BLaER1 treated with 17β-estradiol and CSF1 and Interleukin-3, amounts not matched to agents 10 nM and 100 nM (cell line): ENCODE measurements at regions not wholly inside any gene's neighbourhood (a gene's known extent, or its start where the extent isn't known, plus 50 kb on each side); places are given as distances from the start of the nearest gene placed in this dataset.

Source experiments
- H3K27ac ChIP-seq, 11 experiments: shearing (Covaris generic); formaldehyde crosslinking; 2 replicates each; pipeline ENCODE4 v1.8.1; 2022
- H3K27me3 ChIP-seq, 11 experiments: shearing (Covaris generic); formaldehyde crosslinking; 2 replicates each; pipeline ENCODE4 v1.8.1; 2022
- H3K36me3 ChIP-seq, 11 experiments: shearing (Covaris generic); formaldehyde crosslinking; 2 replicates each; pipeline ENCODE4 v1.8.1; 2022
- H3K4me1 ChIP-seq, 10 experiments: shearing (Covaris generic); formaldehyde crosslinking; 2 replicates each; pipeline ENCODE4 v1.8.1; 2022
- H3K4me2 ChIP-seq, 11 experiments: shearing (Covaris generic); formaldehyde crosslinking; 2 replicates each; pipeline ENCODE4 v1.8.1; 2022
- H3K4me3 ChIP-seq, 10 experiments: shearing (Covaris generic); formaldehyde crosslinking; 2 replicates each; pipeline ENCODE4 v1.8.1; 2022
- H3K9ac ChIP-seq, 11 experiments: shearing (Covaris generic); formaldehyde crosslinking; 2 replicates each; pipeline ENCODE4 v1.8.1; 2022
- H3K9me3 ChIP-seq, 11 experiments: shearing (Covaris generic); formaldehyde crosslinking; replicated peaks in 1 of 11; 2 replicates each; pipeline ENCODE4 v1.8.1; 2022
- H4K20me1 ChIP-seq, 11 experiments: shearing (Covaris generic); formaldehyde crosslinking; 2 replicates each; pipeline ENCODE4 v1.8.1; 2022
- Cebpa-rat ChIP-seq, 11 experiments: shearing (Covaris generic); IDR thresholded peaks; 2 replicates each; pipeline ENCODE4 v1.8.1; 2022

- no peaks in the 10 kb centered on the region for H3K27me3 ChIP-seq
- no peak overlapping the region for H3K4me2 ChIP-seq
- H3K4me3 ChIP-seq, result no peak overlapping the region
Measured at GRCh38 chr18:68083131-68083530, 566.6 kb upstream of the DSEL start.

GRCh38 chr18:68072744-68073143 is 556.2 kb upstream of the DSEL start:
- Histone ChIP-seq H3K4me2 (no peak overlapping the region), H3K4me3 (no peak overlapping the region), H3K9ac (no peak overlapping the region), H3K4me1 (no peaks in the 10 kb centered on the region), H4K20me1 (no peaks in the 10 kb centered on the region), H3K27me3 (no peaks in the 10 kb centered on the region), H3K9me3 (peaks cover 15 to 24% (median 20%) of the 10 kb centered on the region in 11 experiments), H3K27ac (no peak overlapping the region), H3K36me3 (no peaks in the 10 kb centered on the region)
- TF ChIP-seq Cebpa-rat (IDR thresholded peaks at IDR 0.05), result no peak

More at GRCh38 chr18:68083131-68083530, 566.6 kb upstream of the DSEL start:
- no peak for TF ChIP-seq Cebpa-rat (IDR thresholded peaks at IDR 0.05)
- Histone ChIP-seq H3K4me1 (no peaks in the 10 kb centered on the region), H3K9ac (no peak overlapping the region), H3K9me3 (no peaks in the 10 kb centered on the region), H3K27ac (no peak overlapping the region), H4K20me1 (no peaks in the 10 kb centered on the region), H3K36me3 (no peaks in the 10 kb centered on the region)

GRCh38 chr18:68060871-68061270 is 544.4 kb upstream of the DSEL start:
- no peak overlapping the region for H3K4me3 ChIP-seq
- H3K36me3 ChIP-seq, result no peaks in the 10 kb centered on the region
- no peaks in the 10 kb centered on the region for H4K20me1 ChIP-seq
- H3K27me3 ChIP-seq, result no peaks in the 10 kb centered on the region
- no peak overlapping the region for H3K27ac ChIP-seq
- no peak overlapping the region for H3K9ac ChIP-seq
- H3K4me2 ChIP-seq, result no peak overlapping the region
- peaks cover 0 to 13% (median 0%) of the 10 kb centered on the region in 11 experiments; a peak in 5 of 22 replicates for H3K9me3 ChIP-seq
- H3K4me1 ChIP-seq, result no peaks in the 10 kb centered on the region
- no peak for TF ChIP-seq Cebpa-rat (IDR thresholded peaks at IDR 0.05)

- Histone ChIP-seq H3K4me1 (no peaks in the 10 kb centered on the region), H3K4me2 (no peak overlapping the region), H3K4me3 (no peak overlapping the region), H3K9me3 (no peaks in the 10 kb centered on the region), H3K27ac (no peak overlapping the region), H4K20me1 (no peaks in the 10 kb centered on the region), H3K9ac (no peak overlapping the region), H3K27me3 (no peaks in the 10 kb centered on the region), H3K36me3 (no peaks in the 10 kb centered on the region)
- no peak for TF ChIP-seq Cebpa-rat (IDR thresholded peaks at IDR 0.05)
Measured at GRCh38 chr18:68056936-68057335, 540.4 kb upstream of the DSEL start.

GRCh38 chr18:68054669-68055068 is 538.1 kb upstream of the DSEL start:
- H3K4me2 ChIP-seq, result no peak overlapping the region
- no peaks in the 10 kb centered on the region for H3K4me1 ChIP-seq
- H4K20me1 ChIP-seq, result no peaks in the 10 kb centered on the region
- H3K9me3 ChIP-seq, result no peaks in the 10 kb centered on the region
- no peak overlapping the region for H3K4me3 ChIP-seq
- no peak for TF ChIP-seq Cebpa-rat (IDR thresholded peaks at IDR 0.05)
- no peaks in the 10 kb centered on the region for H3K27me3 ChIP-seq
- no peak overlapping the region for H3K27ac ChIP-seq
- no peaks in the 10 kb centered on the region for H3K36me3 ChIP-seq
- no peak overlapping the region for H3K9ac ChIP-seq

GRCh38 chr18:68053290-68053689 is 536.8 kb upstream of the DSEL start:
- Histone ChIP-seq H3K4me1 (no peaks in the 10 kb centered on the region), H3K4me2 (no peak overlapping the region), H3K36me3 (no peaks in the 10 kb centered on the region), H3K27ac (no peak overlapping the region), H3K9me3 (no peaks in the 10 kb centered on the region), H3K27me3 (no peaks in the 10 kb centered on the region), H3K9ac (no peak overlapping the region), H3K4me3 (no peak overlapping the region), H4K20me1 (no peaks in the 10 kb centered on the region)
- no peak for TF ChIP-seq Cebpa-rat (IDR thresholded peaks at IDR 0.05)

GRCh38 chr18:68041327-68041726 is 524.8 kb upstream of the DSEL start:
- H3K27ac ChIP-seq, result no peak overlapping the region
- H3K4me2 ChIP-seq, result no peak overlapping the region
- TF ChIP-seq Cebpa-rat (IDR thresholded peaks at IDR 0.05), result no peak

GRCh38 chr18:68040198-68040597 is 523.7 kb upstream of the DSEL start:
- TF ChIP-seq Cebpa-rat (IDR thresholded peaks at IDR 0.05), result no peak
- H3K4me2 ChIP-seq, result no peak overlapping the region
- H3K9me3 ChIP-seq, result 0 out of 22 replicates have a peak, but pooled peaks cover 0 to 4% (median 0%) of the 10 kb centered on the region in 11 experiments
- no peaks in the 10 kb centered on the region for H3K27me3 ChIP-seq
- H3K36me3 ChIP-seq, result no peaks in the 10 kb centered on the region
- H3K4me1 ChIP-seq, result no peaks in the 10 kb centered on the region
- no peak overlapping the region for H3K4me3 ChIP-seq
- H4K20me1 ChIP-seq, result no peaks in the 10 kb centered on the region
- no peak overlapping the region for H3K27ac ChIP-seq
- no peak overlapping the region for H3K9ac ChIP-seq

More at GRCh38 chr18:68041327-68041726, 524.8 kb upstream of the DSEL start:
- no peaks in the 10 kb centered on the region for H4K20me1 ChIP-seq
- H3K36me3 ChIP-seq, result no peaks in the 10 kb centered on the region
- H3K27me3 ChIP-seq, result no peaks in the 10 kb centered on the region
- H3K9ac ChIP-seq, result no peak overlapping the region
- 0 out of 22 replicates have a peak, but pooled peaks cover 0 to 4% (median 0%) of the 10 kb centered on the region in 11 experiments for H3K9me3 ChIP-seq
- no peak overlapping the region for H3K4me3 ChIP-seq
- H3K4me1 ChIP-seq, result no peaks in the 10 kb centered on the region

- Histone ChIP-seq H3K27me3 (no peaks in the 10 kb centered on the region), H3K4me1 (no peaks in the 10 kb centered on the region), H3K9ac (no peak overlapping the region), H3K27ac (no peak overlapping the region), H3K9me3 (no peaks in the 10 kb centered on the region), H3K36me3 (no peaks in the 10 kb centered on the region), H3K4me3 (no peak overlapping the region), H3K4me2 (no peak overlapping the region), H4K20me1 (no peaks in the 10 kb centered on the region)
- TF ChIP-seq Cebpa-rat (IDR thresholded peaks at IDR 0.05), result no peak
Measured at GRCh38 chr18:68035774-68036522, 519.4 kb upstream of the DSEL start.

GRCh38 chr18:68034296-68034695 is 517.8 kb upstream of the DSEL start:
- H4K20me1 ChIP-seq, result no peaks in the 10 kb centered on the region
- no peaks in the 10 kb centered on the region for H3K36me3 ChIP-seq
- H3K4me3 ChIP-seq, result no peak overlapping the region
- H3K4me2 ChIP-seq, result no peak overlapping the region
- H3K9ac ChIP-seq, result no peak overlapping the region
- no peaks in the 10 kb centered on the region for H3K27me3 ChIP-seq
- H3K27ac ChIP-seq, result no peak overlapping the region
- no peak for TF ChIP-seq Cebpa-rat (IDR thresholded peaks at IDR 0.05)
- H3K9me3 ChIP-seq, result no peaks in the 10 kb centered on the region
- H3K4me1 ChIP-seq, result no peaks in the 10 kb centered on the region
